ENCODE measurements at regions not wholly inside any gene's neighbourhood (a gene's known extent, or its start where the extent isn't known, plus 50 kb on each side); places are given as distances from the start of the nearest gene placed in this dataset.

- no peak for DNase-seq
Measured at GRCh38 chr5:100479079-100479688, 56.0 kb upstream of the FAM174A start.

DNA sequence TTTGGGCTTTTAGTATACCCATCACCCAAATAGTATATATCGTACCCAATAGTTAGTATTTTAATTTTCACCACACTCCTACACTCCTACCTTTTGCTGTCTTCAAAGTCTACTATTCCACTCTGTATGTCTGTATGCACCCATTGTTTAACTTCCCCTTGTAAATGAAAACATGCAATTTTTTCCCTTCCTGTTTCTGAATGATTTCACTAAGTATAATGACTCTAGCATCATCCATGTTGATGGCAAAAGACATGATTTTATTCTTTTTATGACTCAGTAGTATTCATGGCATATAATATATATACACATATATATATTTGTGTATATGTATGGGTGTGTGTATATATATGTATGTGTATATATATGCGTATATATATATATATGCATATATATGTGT lies 63.1 kb upstream of the FAM174A start:
- DNase-seq = no peak

GRCh38 chr5:100469767-100470166 lies 65.4 kb upstream of the FAM174A start:
- DNase-seq = no peak

DNA sequence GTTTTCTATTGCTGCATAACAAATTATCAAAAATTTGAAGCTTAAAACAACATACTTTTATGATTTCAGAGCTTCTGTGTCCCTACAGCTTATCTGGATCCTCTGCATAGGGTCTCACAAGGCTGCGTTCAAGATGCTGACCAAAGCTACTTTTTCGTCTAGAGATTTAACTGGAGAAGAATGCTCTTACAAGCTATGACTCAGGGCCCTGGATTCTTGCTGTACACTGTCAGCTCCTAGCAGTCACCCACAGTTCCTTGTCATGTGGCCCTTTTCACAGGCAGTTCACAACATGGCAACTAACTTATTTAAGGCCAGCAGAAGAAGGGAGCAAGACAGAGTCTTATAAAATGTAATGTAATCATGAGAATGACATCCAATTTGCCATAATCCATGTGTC lies 70.8 kb upstream of the FAM174A start:
- no peak for DNase-seq

GRCh38 chr5:100456615-100457014 lies 78.6 kb upstream of the FAM174A start:
- no peak for DNase-seq

DNA sequence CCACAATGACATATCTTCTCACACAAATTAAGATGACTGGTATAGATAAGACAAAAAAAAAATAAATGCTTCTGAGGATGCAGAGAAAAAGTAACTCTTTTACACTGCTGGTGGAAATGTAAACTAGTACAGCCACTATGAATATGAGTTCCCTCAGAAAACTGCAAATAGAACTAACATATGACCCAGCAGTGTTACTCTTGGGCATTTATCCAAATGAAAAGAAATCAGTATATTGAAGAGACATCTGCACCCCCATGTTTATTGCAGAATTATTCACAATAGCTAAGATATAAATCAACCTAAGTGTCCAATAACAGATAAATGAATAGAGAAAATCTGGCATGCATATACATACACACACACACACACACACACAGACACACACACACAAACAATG lies 83.0 kb upstream of the FAM174A start:
- DNase-seq = no peak

DNA sequence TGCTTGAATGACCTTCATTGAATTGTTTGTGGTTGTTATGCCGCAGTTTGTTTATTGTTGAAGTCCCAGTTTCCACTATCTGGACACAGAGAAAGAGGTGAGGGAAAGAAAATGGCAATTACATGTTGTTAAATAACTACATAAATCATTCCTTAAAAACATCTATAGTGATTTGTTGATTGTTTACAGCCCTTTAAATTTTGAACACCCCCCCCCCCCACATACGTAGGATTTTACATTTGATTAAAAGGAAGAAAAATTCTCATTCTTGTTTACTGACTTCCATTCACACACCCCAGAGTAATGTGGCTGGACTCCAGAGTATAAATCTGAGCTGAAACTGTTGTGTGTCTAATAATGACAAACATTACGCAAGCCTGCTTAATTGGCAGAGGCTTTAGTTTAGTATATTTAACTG lies 87.1 kb upstream of the FAM174A start:
- DNase-seq = no peak

DNA sequence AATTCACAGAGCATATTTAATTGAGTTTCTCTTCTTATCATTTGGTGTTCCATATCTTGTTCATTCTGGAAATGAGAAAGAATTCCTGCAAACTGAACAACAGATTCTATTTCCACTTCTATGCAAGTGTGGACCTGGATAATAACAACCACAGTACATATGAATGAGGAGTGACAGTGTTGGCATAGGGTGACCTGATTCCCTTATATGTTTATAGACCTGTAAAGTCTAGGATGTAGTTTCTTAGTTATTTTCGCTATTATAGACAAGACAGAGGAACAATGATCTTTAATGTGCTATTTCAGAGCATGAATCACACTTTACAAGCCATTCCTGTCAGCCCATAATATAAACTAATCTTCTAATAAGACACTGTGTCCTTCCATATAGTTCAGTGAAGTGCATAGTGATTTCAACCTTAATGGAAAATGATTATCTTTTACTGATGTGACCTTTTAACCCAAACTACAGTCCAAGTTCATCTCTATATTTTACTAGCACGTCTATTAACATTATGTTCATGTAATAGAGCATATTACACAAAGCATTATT lies 88.2 kb upstream of the FAM174A start:
- DNase-seq = no peak

- no peak for DNase-seq
Measured at GRCh38 chr5:100444961-100445360, 90.2 kb upstream of the FAM174A start.

DNA sequence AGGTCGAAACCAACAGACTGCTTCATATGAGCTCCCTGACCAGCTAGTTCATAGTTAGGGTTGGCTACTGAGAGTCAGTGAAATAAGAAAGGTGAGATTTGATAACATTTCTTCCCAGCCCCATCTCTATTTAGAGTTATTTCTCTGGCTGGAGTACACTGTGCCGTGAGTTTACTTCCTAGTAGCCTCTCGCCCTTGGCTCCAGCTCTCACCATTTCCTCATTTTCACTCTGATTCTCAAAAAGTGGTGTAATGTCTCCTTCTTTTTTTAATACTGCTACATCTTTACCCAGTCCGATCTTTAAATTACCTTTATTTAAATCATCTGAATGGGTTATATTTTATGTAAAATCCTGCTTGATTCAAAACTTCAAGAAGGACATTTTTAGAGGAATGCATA lies 100.4 kb upstream of the FAM174A start:
- DNase-seq = no peak

DNA sequence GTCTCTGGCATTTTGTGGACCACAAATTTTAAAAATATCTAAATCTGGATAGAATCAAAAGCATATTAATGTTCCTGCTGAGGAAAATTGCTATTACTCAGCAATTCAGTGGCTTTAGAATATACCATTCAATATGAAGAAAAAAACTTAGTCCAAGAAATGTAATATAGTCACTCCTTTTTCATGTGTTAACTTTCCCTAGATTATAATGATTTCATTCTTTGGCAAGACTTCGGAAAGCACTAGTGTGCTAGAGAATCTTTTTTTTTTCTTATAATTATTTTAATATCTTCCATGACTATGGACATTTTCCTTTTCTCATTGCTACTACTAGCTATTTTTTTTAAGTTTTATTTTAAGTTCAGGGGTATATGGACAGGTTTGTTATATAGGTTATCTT lies 102.4 kb upstream of the FAM174A start:
- DNase-seq = no peak

- DNase-seq = no peak
Measured at GRCh38 chr5:100430268-100431195, 104.6 kb upstream of the FAM174A start.

DNA sequence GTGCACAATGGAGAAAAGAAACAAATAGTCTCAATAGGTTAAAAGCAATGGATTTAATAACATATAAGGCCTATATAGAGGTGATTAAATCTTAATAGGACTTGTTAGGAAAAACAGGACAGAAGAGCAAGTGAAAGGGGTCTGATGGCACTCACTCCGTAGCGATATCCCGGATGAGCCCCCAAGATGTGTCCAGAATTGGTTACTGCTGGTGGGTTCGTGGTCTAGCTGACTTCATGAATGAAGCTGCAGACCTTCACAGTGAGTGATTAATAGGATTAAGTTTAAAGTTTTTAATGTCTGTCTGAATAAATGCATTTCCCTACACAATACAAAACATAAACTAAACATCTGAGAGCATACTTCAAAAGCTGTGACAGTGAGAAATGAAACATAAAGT lies 110.4 kb upstream of the FAM174A start:
- DNase-seq = no peak

GRCh38 chr5:100424017-100424416 lies 111.2 kb upstream of the FAM174A start:
- DNase-seq = no peak

- DNase-seq = no peak
Measured at GRCh38 chr5:100423330-100423729, 111.8 kb upstream of the FAM174A start.

- DNase-seq = no peak
Measured at GRCh38 chr5:100421360-100421759, 113.8 kb upstream of the FAM174A start.

GRCh38 chr5:100418231-100418630 lies 116.9 kb upstream of the FAM174A start:
- DNase-seq = no peak

GRCh38 chr5:100409660-100410151 lies 125.5 kb upstream of the FAM174A start:
- no peak for DNase-seq

DNA sequence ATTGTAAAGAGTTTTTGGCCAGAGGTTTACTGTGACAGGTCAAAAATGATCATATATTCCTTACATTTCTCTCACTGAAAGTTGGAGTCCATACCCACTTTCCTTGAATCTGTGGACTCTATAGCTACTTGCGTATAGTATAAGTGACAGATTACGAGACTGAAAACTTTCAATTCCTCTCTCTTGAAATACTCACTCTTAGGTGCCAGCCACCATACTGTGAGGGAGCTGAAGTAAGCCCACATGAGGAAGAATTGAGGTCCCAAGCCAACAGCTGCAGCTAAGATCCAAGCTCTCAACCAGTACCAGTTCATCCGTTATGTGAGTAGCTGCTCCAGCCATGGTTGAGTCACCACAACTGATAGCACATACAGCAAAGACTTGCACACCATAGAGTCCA lies 128.1 kb upstream of the FAM174A start:
- DNase-seq = no peak

- no peak for DNase-seq
Measured at GRCh38 chr5:100406640-100407039, 128.5 kb upstream of the FAM174A start.

DNA sequence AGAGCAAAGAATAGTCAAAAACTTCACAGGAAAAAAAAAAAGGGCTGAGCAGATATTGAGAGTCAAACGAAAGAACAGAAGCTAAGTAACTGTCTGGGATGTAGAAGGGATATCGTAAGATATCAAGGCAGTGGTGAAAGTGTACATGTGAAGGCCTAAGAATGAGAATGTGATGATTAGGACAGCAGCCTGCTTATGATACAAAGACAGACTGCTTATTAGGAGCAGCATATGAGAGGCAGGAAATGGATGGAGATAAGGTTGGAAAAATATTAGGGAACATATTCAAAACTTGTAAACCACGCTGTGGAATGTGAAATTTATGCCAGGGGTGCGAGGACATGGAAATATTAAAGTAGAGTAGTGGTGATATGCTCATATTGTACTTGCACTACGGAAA lies 133.1 kb upstream of the FAM174A start:
- DNase-seq = no peak

GRCh38 chr5:100401149-100401548 lies 134.0 kb upstream of the FAM174A start:
- no peak for DNase-seq

- peak; percentile 33 for DNase-seq
Measured at GRCh38 chr5:100398815-100399214, 136.4 kb upstream of the FAM174A start.

Data from renal pelvis (tissue), 1 donor.